NCI-H1092 (cell line): ENCODE measurements at regions not wholly inside any gene's neighbourhood (a gene's known extent, or its start where the extent isn't known, plus 50 kb on each side); places are given as distances from the start of the nearest gene placed in this dataset.

ENCODE experiments used
- DNase-seq: peaks from one replicate; lab custom pipeline; 2025; lab: John Stamatoyannopoulos, UW

GRCh38 chr3:115475178-115476041, 147.9 kb upstream of the GAP43 start:
- no peak for DNase-seq

- DNase-seq = no peak
Observed at GRCh38 chr3:115476472-115476871, 146.8 kb upstream of the GAP43 start.

GRCh38 chr3:115478359-115478758, 145.0 kb upstream of the GAP43 start:
- DNase-seq = no peak

- no peak for DNase-seq
Observed at GRCh38 chr3:115486880-115487279, 136.4 kb upstream of the GAP43 start.

- DNase-seq = no peak
Observed at GRCh38 chr3:115487968-115488367, 135.3 kb upstream of the GAP43 start.

- DNase-seq = no peak
Observed at GRCh38 chr3:115488409-115488808, 134.9 kb upstream of the GAP43 start.

- DNase-seq = no peak
Observed at GRCh38 chr3:115494826-115495225, 128.5 kb upstream of the GAP43 start.

GRCh38 chr3:115498421-115498820, 124.9 kb upstream of the GAP43 start:
- DNase-seq = no peak

- DNase-seq = no peak
Observed at GRCh38 chr3:115498898-115499297, 124.4 kb upstream of the GAP43 start.

- DNase-seq = no peak
Observed at GRCh38 chr3:115499666-115500065, 123.6 kb upstream of the GAP43 start.

GRCh38 chr3:115500795-115501194, 122.5 kb upstream of the GAP43 start:
- DNase-seq = no peak

GRCh38 chr3:115502128-115502527, 121.2 kb upstream of the GAP43 start:
- DNase-seq = no peak

- DNase-seq = no peak
Observed at GRCh38 chr3:115503394-115503793, 119.9 kb upstream of the GAP43 start.

- DNase-seq = no peak
Observed at GRCh38 chr3:115508562-115508961, 114.7 kb upstream of the GAP43 start.

GRCh38 chr3:115512565-115513415, 110.5 kb upstream of the GAP43 start:
- DNase-seq = peak; percentile 57

GRCh38 chr3:115513416-115513800, 109.9 kb upstream of the GAP43 start:
- no peak for DNase-seq

- DNase-seq = no peak
Observed at GRCh38 chr3:115517457-115518050, 105.8 kb upstream of the GAP43 start.

- DNase-seq = no peak
Observed at GRCh38 chr3:115518100-115518852, 105.0 kb upstream of the GAP43 start.

GRCh38 chr3:115520241-115520640, 103.1 kb upstream of the GAP43 start:
- no peak for DNase-seq

- no peak for DNase-seq
Observed at GRCh38 chr3:115520651-115521245, 102.6 kb upstream of the GAP43 start.

GRCh38 chr3:115523458-115523857, 99.9 kb upstream of the GAP43 start:
- no peak for DNase-seq

- DNase-seq = no peak
Observed at GRCh38 chr3:115524549-115524948, 98.8 kb upstream of the GAP43 start.
